ENCODE measurements at regions not wholly inside any gene's neighbourhood (a gene's known extent, or its start where the extent isn't known, plus 50 kb on each side); places are given as distances from the start of the nearest gene placed in this dataset.

DNA sequence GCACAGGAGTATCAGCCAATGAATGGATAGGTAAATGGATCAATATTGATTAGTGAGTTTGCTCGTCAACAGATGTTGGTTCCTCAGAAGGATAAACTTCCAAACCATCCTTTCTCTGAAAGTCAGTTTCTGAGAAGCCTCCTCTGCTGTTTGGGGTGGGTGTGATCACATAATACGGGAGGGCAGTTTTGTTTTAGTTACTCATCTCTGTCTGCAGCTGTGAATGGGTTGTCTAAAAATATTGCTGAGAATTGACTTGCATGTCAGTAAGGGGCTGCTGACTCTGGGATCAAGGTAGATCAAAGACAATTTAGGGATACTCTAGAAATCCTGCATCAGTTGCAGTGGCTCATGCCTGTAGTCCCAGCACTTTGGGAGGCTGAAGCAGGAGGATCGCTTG lies 390.8 kb upstream of the AMELY start:
- DNase-seq: no peak
- Histone ChIP-seq H3K9me2 (ENCODE audit: insufficient read depth) (no peaks in the 10 kb centered on the region), H2AFZ (no peak overlapping the region), H3K9ac (no peak overlapping the region), H3K4me1 (ENCODE audit: insufficient read depth) (peaks cover 6% of the 10 kb centered on the region; the same call in 1 of the 2 replicates), H3K27me3 (replicated peaks; ENCODE audit: insufficient read depth) (no peaks in the 10 kb centered on the region), H3K79me2 (ENCODE audit: insufficient read depth) (peaks cover 86% of the 10 kb centered on the region), H4K20me1 (ENCODE audit: insufficient read depth) (no peaks in the 10 kb centered on the region), H3K27ac (no peak overlapping the region), H3K4me3 (no peak overlapping the region), H3K4me2 (ENCODE audit: unreplicated experiment) (no peak overlapping the region), H3K36me3 (ENCODE audit: low read depth) (no peaks in the 10 kb centered on the region; the same call in 1 of the 2 replicates), H3K9me3 (ENCODE audit: low read depth) (no peaks in the 10 kb centered on the region), H3F3A (ENCODE audit: insufficient read depth) (no peaks in the 10 kb centered on the region)
- in situ Hi-C loops (cut with MboI): no loop called here
- TF ChIP-seq EZH2 (IDR thresholded peaks at IDR 0.05; ENCODE audit: insufficient read depth, poor library complexity, severe bottlenecking): no peak
- no peak for TF ChIP-seq EZH2phosphoT487 (IDR thresholded peaks at IDR 0.05; ENCODE audit: insufficient read depth, low read depth)
- WGBS, 2 experiments (ENCODE audit: low coverage in 1 of 2, low lambda C conversion rate in 2 of 2, missing lambda C conversion rate in 2 of 2): 100% methylated on average over 2 to 3 of the region's 3 CpGs

DNA sequence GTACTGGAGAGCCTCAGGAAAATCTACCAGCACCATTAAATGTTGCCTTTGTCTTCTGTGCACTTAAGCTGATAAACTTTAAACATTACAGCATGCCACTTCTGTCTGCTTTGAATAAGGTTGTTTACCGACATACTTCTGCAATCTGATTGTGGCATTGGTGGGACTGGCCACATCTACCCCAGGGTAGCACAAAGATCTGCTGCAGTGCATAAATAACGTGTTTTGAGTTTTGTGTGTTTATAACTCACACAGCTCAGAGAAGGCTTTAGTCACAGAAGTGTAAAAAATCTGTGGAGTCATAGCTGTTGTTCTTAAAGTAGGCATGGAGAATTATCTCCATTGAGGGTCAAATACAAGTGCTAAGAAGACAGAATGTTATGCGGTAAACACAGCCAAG lies 388.4 kb upstream of the AMELY start:
- in situ Hi-C loops (cut with MboI): no loop called here
- H3K9me3 ChIP-seq (ENCODE audit: low read depth): no peaks in the 10 kb centered on the region
- no peaks in the 10 kb centered on the region for H3K9me2 ChIP-seq (ENCODE audit: insufficient read depth)
- no peaks in the 10 kb centered on the region; the same call in 1 of the 2 replicates for H3F3A ChIP-seq (ENCODE audit: insufficient read depth)
- peaks cover 92% of the 10 kb centered on the region for H3K79me2 ChIP-seq (ENCODE audit: insufficient read depth)
- no peak for DNase-seq
- no peaks in the 10 kb centered on the region; the same call in 1 of the 2 replicates for H3K36me3 ChIP-seq (ENCODE audit: low read depth)
- H3K27ac ChIP-seq: no peak overlapping the region
- H2AFZ ChIP-seq: no peak overlapping the region
- peaks cover 6% of the 10 kb centered on the region; the same call in 1 of the 2 replicates for H3K4me1 ChIP-seq (ENCODE audit: insufficient read depth)
- no peak overlapping the region for H3K4me2 ChIP-seq (ENCODE audit: unreplicated experiment)
- no peak overlapping the region for H3K9ac ChIP-seq
- 31 to 42% methylated on average over 3 of the region's 3 CpGs for WGBS, 2 experiments (ENCODE audit: low coverage in 1 of 2, low lambda C conversion rate in 2 of 2, missing lambda C conversion rate in 2 of 2)
- no peak for TF ChIP-seq EZH2 (IDR thresholded peaks at IDR 0.05; ENCODE audit: insufficient read depth, poor library complexity, severe bottlenecking)
- no peak for TF ChIP-seq EZH2phosphoT487 (IDR thresholded peaks at IDR 0.05; ENCODE audit: insufficient read depth, low read depth)
- H3K27me3 ChIP-seq (replicated peaks; ENCODE audit: insufficient read depth): no peaks in the 10 kb centered on the region
- no peaks in the 10 kb centered on the region for H4K20me1 ChIP-seq (ENCODE audit: insufficient read depth)
- no peak overlapping the region for H3K4me3 ChIP-seq

DNA sequence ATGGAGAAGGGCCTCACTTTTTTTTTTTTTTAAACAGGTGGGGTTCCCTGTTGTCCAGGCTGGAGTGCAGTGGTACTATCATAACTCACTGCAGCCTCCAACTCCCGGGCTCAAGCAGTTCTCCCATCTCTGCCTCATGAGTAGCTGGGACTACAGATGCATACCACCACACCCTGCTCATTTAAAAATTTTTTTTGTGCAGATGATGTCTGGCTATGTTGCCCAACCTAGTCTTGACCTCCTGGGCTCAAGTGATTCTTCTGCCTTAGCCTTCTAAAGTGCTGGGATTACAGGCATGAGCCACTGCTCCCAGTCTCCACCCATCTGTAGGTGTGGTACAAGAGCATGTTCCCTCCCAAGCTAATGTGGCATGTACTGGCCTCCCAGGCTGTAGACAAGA lies 380.6 kb upstream of the AMELY start:
- no peak for TF ChIP-seq EZH2phosphoT487 (IDR thresholded peaks at IDR 0.05; ENCODE audit: insufficient read depth, low read depth)
- no peak for TF ChIP-seq EZH2 (IDR thresholded peaks at IDR 0.05; ENCODE audit: insufficient read depth, poor library complexity, severe bottlenecking)
- 83 to 88% methylated on average over 1 of the region's 1 CpG for WGBS, 2 experiments (ENCODE audit: low coverage in 1 of 2, low lambda C conversion rate in 2 of 2, missing lambda C conversion rate in 2 of 2)

DNA sequence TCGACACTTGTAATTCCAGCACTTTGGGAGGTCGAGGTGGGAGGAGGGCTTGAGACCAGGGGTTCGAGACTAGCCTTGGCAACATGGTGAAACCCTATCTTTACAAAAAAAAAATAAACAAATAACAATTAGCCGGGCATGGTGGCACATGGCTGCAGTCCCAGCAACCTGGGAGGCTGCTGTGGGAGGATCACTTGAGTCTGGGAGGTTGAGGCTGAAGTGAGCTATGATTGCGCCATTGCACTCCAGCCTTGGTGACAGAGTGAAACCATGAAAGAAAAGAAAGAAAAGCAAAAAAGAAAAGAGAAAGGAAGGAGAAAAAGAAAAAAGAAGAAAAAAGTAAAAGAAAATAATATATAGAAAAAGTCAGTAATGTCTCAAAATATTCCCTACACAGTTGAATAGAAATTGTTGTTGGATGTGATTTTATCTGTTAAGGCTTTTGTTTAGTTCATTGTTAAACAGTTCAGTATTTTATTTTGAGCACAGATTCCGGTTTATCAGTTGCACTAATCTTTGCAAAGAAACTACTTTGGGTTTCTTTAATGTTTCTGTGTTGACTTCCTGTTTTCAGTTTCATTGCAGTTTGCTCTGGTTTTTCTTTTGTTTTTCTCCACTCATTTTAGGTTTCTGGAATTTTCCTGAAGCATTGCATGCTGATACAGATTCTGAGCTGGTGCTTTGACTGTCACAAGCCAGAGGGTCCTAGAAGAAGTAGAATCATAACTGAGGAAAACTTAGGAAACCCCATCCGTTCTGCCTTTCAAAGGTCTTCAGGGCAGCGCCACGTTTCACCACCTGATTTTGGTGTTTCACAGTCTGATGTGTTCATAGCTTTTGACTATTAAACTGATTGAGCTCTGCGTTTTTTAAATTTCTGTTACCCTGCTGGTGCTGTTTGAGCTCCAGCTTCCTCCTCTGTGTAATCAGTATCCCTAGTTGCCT lies 378.6 kb upstream of the AMELY start:
- peaks cover 97% of the 10 kb centered on the region for H3K79me2 ChIP-seq (ENCODE audit: insufficient read depth)
- no peaks in the 10 kb centered on the region for H3K9me2 ChIP-seq (ENCODE audit: insufficient read depth)
- no peaks in the 10 kb centered on the region for H3K4me1 ChIP-seq (ENCODE audit: insufficient read depth)

More for the DNA sequence above, 380.6 kb upstream of the AMELY start:
- DNase-seq: no peak
- Histone ChIP-seq H3K36me3 (ENCODE audit: low read depth) (no peaks in the 10 kb centered on the region; the same call in 1 of the 2 replicates), H3K4me3 (no peak overlapping the region), H3K4me2 (ENCODE audit: unreplicated experiment) (no peak overlapping the region), H3F3A (ENCODE audit: insufficient read depth) (no peaks in the 10 kb centered on the region; the same call in 1 of the 2 replicates), H3K27me3 (replicated peaks; ENCODE audit: insufficient read depth) (no peaks in the 10 kb centered on the region), H4K20me1 (ENCODE audit: insufficient read depth) (no peaks in the 10 kb centered on the region), H3K9ac (no peak overlapping the region), H3K9me3 (ENCODE audit: low read depth) (no peaks in the 10 kb centered on the region), H3K4me1 (ENCODE audit: insufficient read depth) (no peaks in the 10 kb centered on the region), H2AFZ (no peak overlapping the region), H3K27ac (no peak overlapping the region), H3K9me2 (ENCODE audit: insufficient read depth) (no peaks in the 10 kb centered on the region), H3K79me2 (ENCODE audit: insufficient read depth) (peaks cover 97% of the 10 kb centered on the region)
- in situ Hi-C loops (cut with MboI): no loop called here

More for the DNA sequence above, 378.6 kb upstream of the AMELY start:
- no peaks in the 10 kb centered on the region for H3K9me3 ChIP-seq (ENCODE audit: low read depth)
- TF ChIP-seq EZH2 (IDR thresholded peaks at IDR 0.05; ENCODE audit: insufficient read depth, poor library complexity, severe bottlenecking): no peak
- no peak for TF ChIP-seq EZH2phosphoT487 (IDR thresholded peaks at IDR 0.05; ENCODE audit: insufficient read depth, low read depth)
- in situ Hi-C loops (cut with MboI): no loop called here
- no peaks in the 10 kb centered on the region; the same call in 1 of the 2 replicates for H3K36me3 ChIP-seq (ENCODE audit: low read depth)
- H2AFZ ChIP-seq: no peak overlapping the region
- DNase-seq: no peak
- 82 to 85% methylated on average over 10 of the region's 10 CpGs for WGBS, 2 experiments (ENCODE audit: low coverage in 1 of 2, low lambda C conversion rate in 2 of 2, missing lambda C conversion rate in 2 of 2)
- no peaks in the 10 kb centered on the region; the same call in 1 of the 2 replicates for H3F3A ChIP-seq (ENCODE audit: insufficient read depth)
- H3K4me3 ChIP-seq: no peak overlapping the region
- no peaks in the 10 kb centered on the region for H4K20me1 ChIP-seq (ENCODE audit: insufficient read depth)
- no peak overlapping the region for H3K27ac ChIP-seq
- H3K9ac ChIP-seq: no peak overlapping the region
- no peaks in the 10 kb centered on the region for H3K27me3 ChIP-seq (replicated peaks; ENCODE audit: insufficient read depth)
- H3K4me2 ChIP-seq (ENCODE audit: unreplicated experiment): no peak overlapping the region
